ENCODE measurements at regions not wholly inside any gene's neighbourhood (a gene's known extent, or its start where the extent isn't known, plus 50 kb on each side); places are given as distances from the start of the nearest gene placed in this dataset.

- no peaks in the 10 kb centered on the region for H3K27me3 ChIP-seq (ENCODE audit: control insufficient read depth, insufficient read depth, low read length)
- DNase-seq (ENCODE audit: low read depth) = no peak
- TF ChIP-seq CTCF (IDR thresholded peaks at IDR 0.05; ENCODE audit: insufficient read depth, low read length, poor library complexity, severe bottlenecking) = no peak
- H3K36me3 ChIP-seq (ENCODE audit: control insufficient read depth, insufficient read depth, low read length) = no peaks in the 10 kb centered on the region
- no peak overlapping the region for H3K4me3 ChIP-seq (ENCODE audit: low read depth, low read length)
Measured at GRCh38 chr7:114048386-114049235, 129.8 kb upstream of the PPP1R3A start.

- no peaks in the 10 kb centered on the region for H3K36me3 ChIP-seq (ENCODE audit: control insufficient read depth, insufficient read depth, low read length)
- peak; percentile 48 for DNase-seq (ENCODE audit: low read depth)
- no peak for TF ChIP-seq CTCF (IDR thresholded peaks at IDR 0.05; ENCODE audit: insufficient read depth, low read length, poor library complexity, severe bottlenecking)
- H3K27me3 ChIP-seq (ENCODE audit: control insufficient read depth, insufficient read depth, low read length) = no peaks in the 10 kb centered on the region
- no peak overlapping the region for H3K4me3 ChIP-seq (ENCODE audit: low read depth, low read length)
Measured at GRCh38 chr7:114047889-114048288, 129.1 kb upstream of the PPP1R3A start.

- Histone ChIP-seq H3K36me3 (ENCODE audit: control insufficient read depth, insufficient read depth, low read length) (no peaks in the 10 kb centered on the region), H3K4me3 (ENCODE audit: low read depth, low read length) (no peak overlapping the region), H3K27me3 (ENCODE audit: control insufficient read depth, insufficient read depth, low read length) (no peaks in the 10 kb centered on the region)
- TF ChIP-seq CTCF (IDR thresholded peaks at IDR 0.05; ENCODE audit: insufficient read depth, low read length, poor library complexity, severe bottlenecking) = no peak
- DNase-seq (ENCODE audit: low read depth) = no peak
Measured at GRCh38 chr7:114033475-114033874, 114.7 kb upstream of the PPP1R3A start.

GRCh38 chr7:114026486-114027089 is 107.8 kb upstream of the PPP1R3A start:
- no peak overlapping the region for H3K4me3 ChIP-seq (ENCODE audit: low read depth, low read length)
- peak; percentile 45 for TF ChIP-seq CTCF (IDR thresholded peaks at IDR 0.05; ENCODE audit: insufficient read depth, low read length, poor library complexity, severe bottlenecking)
- no peaks in the 10 kb centered on the region for H3K36me3 ChIP-seq (ENCODE audit: control insufficient read depth, insufficient read depth, low read length)
- H3K27me3 ChIP-seq (ENCODE audit: control insufficient read depth, insufficient read depth, low read length) = no peaks in the 10 kb centered on the region
- DNase-seq (ENCODE audit: low read depth) = no peak

GRCh38 chr7:114021135-114021534 is 102.3 kb upstream of the PPP1R3A start:
- no peak for TF ChIP-seq CTCF (IDR thresholded peaks at IDR 0.05; ENCODE audit: insufficient read depth, low read length, poor library complexity, severe bottlenecking)
- Histone ChIP-seq H3K4me3 (ENCODE audit: low read depth, low read length) (no peak overlapping the region), H3K27me3 (ENCODE audit: control insufficient read depth, insufficient read depth, low read length) (no peaks in the 10 kb centered on the region), H3K36me3 (ENCODE audit: control insufficient read depth, insufficient read depth, low read length) (no peaks in the 10 kb centered on the region)
- DNase-seq (ENCODE audit: low read depth) = no peak
